Fibroblast of lung (primary cell): ENCODE measurements at regions not wholly inside any gene's neighbourhood (a gene's known extent, or its start where the extent isn't known, plus 50 kb on each side); places are given as distances from the start of the nearest gene placed in this dataset.

Experiments used
- EZH2 ChIP-seq: IDR thresholded peaks from 2 replicates; pipeline ENCODE4 v1.5.1; 2012; ENCODE audit warnings: low read length, control low read depth, mild to moderate bottlenecking; ENCODE audit errors: missing control alignments
- TF ChIP-seq, protein P1 (sequence below), 2 donors: IDR thresholded peaks in 1 of 2; conservative IDR thresholded peaks in 1 of 2; 1 replicate in 1 of 2; 2 replicates in 1 of 2; pipeline ENCODE4 v1.5.1; 2011 to 2012; ENCODE audit warnings: low read length in 2 of 2, control low read depth in 1 of 2, inconsistent platforms in 1 of 2, low read depth in 1 of 2, mild to moderate bottlenecking in 1 of 2

DNA sequence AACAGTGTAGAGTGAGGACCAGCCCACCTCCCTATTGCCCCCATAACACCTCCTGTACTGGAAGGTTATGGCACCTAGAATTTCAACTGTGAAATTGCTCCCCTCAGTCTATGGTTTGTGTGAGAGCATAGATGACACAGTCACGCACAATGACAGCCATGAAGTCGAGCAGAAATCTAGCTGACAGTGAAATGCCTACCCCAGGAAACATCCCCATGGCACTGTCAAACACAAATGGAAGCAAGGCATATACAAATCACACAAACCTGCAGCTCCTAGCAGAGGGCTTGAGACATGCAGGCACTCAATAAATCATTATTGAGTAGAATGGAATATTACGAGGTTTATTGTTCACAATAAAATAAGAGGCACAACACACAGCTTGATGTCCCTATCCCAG, 142.5 kb upstream of the ST6GALNAC5 start:
- TF ChIP-seq, protein P1, sequence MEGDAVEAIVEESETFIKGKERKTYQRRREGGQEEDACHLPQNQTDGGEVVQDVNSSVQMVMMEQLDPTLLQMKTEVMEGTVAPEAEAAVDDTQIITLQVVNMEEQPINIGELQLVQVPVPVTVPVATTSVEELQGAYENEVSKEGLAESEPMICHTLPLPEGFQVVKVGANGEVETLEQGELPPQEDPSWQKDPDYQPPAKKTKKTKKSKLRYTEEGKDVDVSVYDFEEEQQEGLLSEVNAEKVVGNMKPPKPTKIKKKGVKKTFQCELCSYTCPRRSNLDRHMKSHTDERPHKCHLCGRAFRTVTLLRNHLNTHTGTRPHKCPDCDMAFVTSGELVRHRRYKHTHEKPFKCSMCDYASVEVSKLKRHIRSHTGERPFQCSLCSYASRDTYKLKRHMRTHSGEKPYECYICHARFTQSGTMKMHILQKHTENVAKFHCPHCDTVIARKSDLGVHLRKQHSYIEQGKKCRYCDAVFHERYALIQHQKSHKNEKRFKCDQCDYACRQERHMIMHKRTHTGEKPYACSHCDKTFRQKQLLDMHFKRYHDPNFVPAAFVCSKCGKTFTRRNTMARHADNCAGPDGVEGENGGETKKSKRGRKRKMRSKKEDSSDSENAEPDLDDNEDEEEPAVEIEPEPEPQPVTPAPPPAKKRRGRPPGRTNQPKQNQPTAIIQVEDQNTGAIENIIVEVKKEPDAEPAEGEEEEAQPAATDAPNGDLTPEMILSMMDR (conservative IDR thresholded peaks at IDR 0.05 in 1 of 2, IDR thresholded peaks at IDR 0.05 in 1 of 2; ENCODE audit: low read depth in 1 of 2, low read length in 2 of 2): no peak
- no peak for TF ChIP-seq EZH2
